ENCODE measurements at regions not wholly inside any gene's neighbourhood (a gene's known extent, or its start where the extent isn't known, plus 50 kb on each side); places are given as distances from the start of the nearest gene placed in this dataset.

GRCh38 chr12:85484387-85484786 lies 204.4 kb downstream of the ALX1 start:
- TF ChIP-seq CTCF (IDR thresholded peaks at IDR 0.05; ENCODE audit: insufficient read depth, low read length, severe bottlenecking) = no peak
- Histone ChIP-seq H3K27me3 (ENCODE audit: control insufficient read depth, insufficient read depth, low read length) (no peaks in the 10 kb centered on the region), H3K36me3 (ENCODE audit: control insufficient read depth, insufficient read depth, low read length) (no peaks in the 10 kb centered on the region), H3K4me3 (ENCODE audit: low read depth, low read length) (no peak overlapping the region)
- no peak for FAIRE-seq
- DNase-seq (ENCODE audit: low read depth) = no peak

GRCh38 chr12:85489194-85489593 lies 209.2 kb downstream of the ALX1 start:
- Histone ChIP-seq H3K36me3 (ENCODE audit: control insufficient read depth, insufficient read depth, low read length) (no peaks in the 10 kb centered on the region), H3K27me3 (ENCODE audit: control insufficient read depth, insufficient read depth, low read length) (no peaks in the 10 kb centered on the region), H3K4me3 (ENCODE audit: low read depth, low read length) (no peak overlapping the region)
- no peak for TF ChIP-seq CTCF (IDR thresholded peaks at IDR 0.05; ENCODE audit: insufficient read depth, low read length, severe bottlenecking)
- DNase-seq (ENCODE audit: low read depth) = peak; percentile 60
- FAIRE-seq = no peak

GRCh38 chr12:85504164-85504563 lies 224.1 kb downstream of the ALX1 start:
- H3K4me3 ChIP-seq (ENCODE audit: low read depth, low read length) = no peak overlapping the region

GRCh38 chr12:85504624-85505023 lies 224.6 kb downstream of the ALX1 start:
- no peak for DNase-seq (ENCODE audit: low read depth)
- no peak overlapping the region for H3K4me3 ChIP-seq (ENCODE audit: low read depth, low read length)
- H3K27me3 ChIP-seq (ENCODE audit: control insufficient read depth, insufficient read depth, low read length) = no peaks in the 10 kb centered on the region
- TF ChIP-seq CTCF (IDR thresholded peaks at IDR 0.05; ENCODE audit: insufficient read depth, low read length, severe bottlenecking) = no peak
- no peaks in the 10 kb centered on the region for H3K36me3 ChIP-seq (ENCODE audit: control insufficient read depth, insufficient read depth, low read length)
- no peak for FAIRE-seq

More at GRCh38 chr12:85504164-85504563, 224.1 kb downstream of the ALX1 start:
- no peaks in the 10 kb centered on the region for H3K27me3 ChIP-seq (ENCODE audit: control insufficient read depth, insufficient read depth, low read length)
- no peak for TF ChIP-seq CTCF (IDR thresholded peaks at IDR 0.05; ENCODE audit: insufficient read depth, low read length, severe bottlenecking)
- DNase-seq (ENCODE audit: low read depth) (no peak), FAIRE-seq (no peak)
- H3K36me3 ChIP-seq (ENCODE audit: control insufficient read depth, insufficient read depth, low read length) = no peaks in the 10 kb centered on the region

GRCh38 chr12:85507456-85507855 lies 227.4 kb downstream of the ALX1 start:
- FAIRE-seq (no peak), DNase-seq (ENCODE audit: low read depth) (no peak)
- H3K27me3 ChIP-seq (ENCODE audit: control insufficient read depth, insufficient read depth, low read length) = no peaks in the 10 kb centered on the region
- no peak overlapping the region for H3K4me3 ChIP-seq (ENCODE audit: low read depth, low read length)
- no peak for TF ChIP-seq CTCF (IDR thresholded peaks at IDR 0.05; ENCODE audit: insufficient read depth, low read length, severe bottlenecking)
- no peaks in the 10 kb centered on the region for H3K36me3 ChIP-seq (ENCODE audit: control insufficient read depth, insufficient read depth, low read length)

GRCh38 chr12:85509081-85509856 lies 229.2 kb downstream of the ALX1 start:
- FAIRE-seq = no peak
- no peak for TF ChIP-seq CTCF (IDR thresholded peaks at IDR 0.05; ENCODE audit: insufficient read depth, low read length, severe bottlenecking)
- H3K27me3 ChIP-seq (ENCODE audit: control insufficient read depth, insufficient read depth, low read length) = no peaks in the 10 kb centered on the region
- no peaks in the 10 kb centered on the region for H3K36me3 ChIP-seq (ENCODE audit: control insufficient read depth, insufficient read depth, low read length)
- DNase-seq (ENCODE audit: low read depth) = no peak
- H3K4me3 ChIP-seq (ENCODE audit: low read depth, low read length) = no peak overlapping the region

Measured in bronchial epithelial cell (primary cell).